ENCODE measurements at regions not wholly inside any gene's neighbourhood (a gene's known extent, or its start where the extent isn't known, plus 50 kb on each side); places are given as distances from the start of the nearest gene placed in this dataset.
"Not testable (repeated sequence)": the region's sequence is repeated elsewhere in the genome, so short reads cannot be mapped to it uniquely, and the experiment has no call there.

DNA sequence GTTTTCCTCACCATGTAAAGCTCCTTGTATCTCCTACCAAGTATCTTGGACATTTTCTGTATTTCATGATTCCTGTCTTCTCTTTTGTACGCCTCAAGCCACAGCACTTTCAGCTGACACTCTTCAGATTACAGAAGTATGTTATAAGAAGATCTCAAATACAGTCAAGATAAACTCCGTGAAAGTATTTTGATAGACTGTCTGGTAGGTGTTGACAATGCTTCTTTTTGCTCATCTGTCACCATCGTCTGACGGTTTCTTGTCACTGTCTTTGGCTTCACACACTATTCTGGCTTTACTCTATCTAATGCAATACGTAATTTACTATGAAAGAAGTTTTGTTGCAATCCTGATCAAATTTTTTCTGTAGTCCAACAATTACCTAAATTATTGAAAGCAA, 294.5 kb upstream of the CDH12 start:
- H3K36me3 ChIP-seq (ENCODE audit: insufficient read depth, low read length): no peaks in the 10 kb centered on the region
- H3K9ac ChIP-seq (ENCODE audit: low read depth, low read length): no peak overlapping the region
- no peaks in the 10 kb centered on the region for H3K4me1 ChIP-seq (ENCODE audit: insufficient read depth, low read length)
- H3K9me3 ChIP-seq (ENCODE audit: control insufficient read depth, insufficient read depth, low read length): no peaks in the 10 kb centered on the region

DNA sequence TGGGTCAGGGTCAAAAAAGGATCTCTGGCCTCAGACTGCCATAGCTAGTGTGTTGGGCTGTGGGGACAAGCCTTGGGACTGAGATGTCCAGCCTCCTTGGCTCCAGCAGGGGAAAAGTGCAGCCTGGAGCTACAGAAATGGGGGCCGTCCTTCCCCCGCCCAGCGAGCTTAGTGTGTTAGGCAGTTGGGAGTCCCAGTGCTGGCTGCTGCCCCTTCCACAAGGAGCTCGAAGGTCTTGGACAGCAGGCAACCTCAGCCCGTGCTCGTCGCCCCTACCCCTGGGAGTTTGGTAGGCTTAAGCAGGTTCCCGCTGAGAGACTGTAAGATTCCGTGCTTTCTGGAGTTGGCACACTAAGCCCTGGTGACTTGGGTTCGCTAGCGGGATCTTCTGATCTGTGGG, 293.0 kb upstream of the CDH12 start:
- H3K4me1 ChIP-seq (ENCODE audit: insufficient read depth, low read length): no peaks in the 10 kb centered on the region
- no peak overlapping the region for H3K9ac ChIP-seq (ENCODE audit: low read depth, low read length)
- H3K9me3 ChIP-seq (ENCODE audit: control insufficient read depth, insufficient read depth, low read length): no peaks in the 10 kb centered on the region
- H3K36me3 ChIP-seq (ENCODE audit: insufficient read depth, low read length): no peaks in the 10 kb centered on the region

DNA sequence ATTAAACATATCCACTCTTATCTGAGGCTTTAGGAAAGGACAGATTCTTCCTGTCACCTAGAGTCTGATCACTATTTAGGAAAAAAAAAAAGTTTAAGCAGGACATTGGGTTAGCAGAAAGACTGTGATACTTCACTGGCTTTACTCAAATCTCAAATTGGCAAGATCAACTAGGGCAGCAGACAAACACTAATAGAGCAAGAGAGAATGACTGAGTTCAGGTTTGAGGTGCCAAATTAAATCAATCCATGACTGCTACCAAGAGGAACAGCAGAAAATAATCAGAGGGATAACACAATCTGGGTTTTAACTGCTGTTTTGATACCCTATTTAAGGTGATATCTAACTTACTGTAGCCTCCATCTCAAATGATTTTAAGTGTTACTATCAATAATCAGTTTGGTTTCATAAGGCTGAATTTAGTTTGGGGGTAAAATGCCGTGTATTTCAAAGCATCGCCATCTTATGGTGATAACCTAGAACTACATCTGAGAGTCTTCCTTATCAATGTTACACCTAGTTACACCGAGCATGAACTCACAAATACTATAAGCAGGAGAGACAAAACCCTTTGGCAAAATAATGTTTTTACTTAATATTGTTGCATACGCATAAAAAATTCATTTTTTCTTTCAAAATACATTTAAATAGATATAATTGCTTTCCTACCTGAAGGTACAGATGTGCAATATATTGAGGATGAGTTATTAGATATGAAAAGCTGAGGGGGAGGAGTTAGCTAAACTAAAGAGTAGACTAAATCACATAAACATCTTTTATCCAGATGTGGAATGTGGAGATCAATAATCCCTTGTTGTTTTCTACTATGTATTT, 286.4 kb upstream of the CDH12 start:
- Histone ChIP-seq H3K36me3 (ENCODE audit: insufficient read depth, low read length) (no peaks in the 10 kb centered on the region), H3K4me1 (ENCODE audit: insufficient read depth, low read length) (no peaks in the 10 kb centered on the region), H3K9ac (ENCODE audit: low read depth, low read length) (no peak overlapping the region), H3K9me3 (ENCODE audit: control insufficient read depth, insufficient read depth, low read length) (no peaks in the 10 kb centered on the region)

DNA sequence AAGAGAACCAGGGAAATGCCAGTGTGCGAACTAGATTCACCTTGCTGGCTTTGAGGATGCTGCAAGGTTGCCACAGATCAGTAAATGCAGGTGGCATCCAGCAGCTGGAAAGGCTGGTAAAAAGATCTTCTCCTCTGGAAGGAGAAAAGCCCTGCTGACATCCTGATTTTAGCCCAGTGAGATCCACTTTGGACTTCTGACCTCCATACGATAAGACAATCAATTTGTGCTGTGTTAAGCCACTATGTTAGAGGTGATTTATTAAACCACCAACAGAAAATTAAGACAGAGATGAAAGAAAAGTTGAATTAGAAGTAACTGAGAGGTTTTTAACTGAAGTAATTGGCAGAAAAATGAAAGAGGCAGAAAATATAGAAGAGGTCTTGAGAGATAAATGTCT, 283.8 kb upstream of the CDH12 start:
- H3K9ac ChIP-seq (ENCODE audit: low read depth, low read length): no peak overlapping the region
- H3K36me3 ChIP-seq (ENCODE audit: insufficient read depth, low read length): no peaks in the 10 kb centered on the region
- H3K9me3 ChIP-seq (ENCODE audit: control insufficient read depth, insufficient read depth, low read length): no peaks in the 10 kb centered on the region
- H3K4me1 ChIP-seq (ENCODE audit: insufficient read depth, low read length): no peaks in the 10 kb centered on the region

DNA sequence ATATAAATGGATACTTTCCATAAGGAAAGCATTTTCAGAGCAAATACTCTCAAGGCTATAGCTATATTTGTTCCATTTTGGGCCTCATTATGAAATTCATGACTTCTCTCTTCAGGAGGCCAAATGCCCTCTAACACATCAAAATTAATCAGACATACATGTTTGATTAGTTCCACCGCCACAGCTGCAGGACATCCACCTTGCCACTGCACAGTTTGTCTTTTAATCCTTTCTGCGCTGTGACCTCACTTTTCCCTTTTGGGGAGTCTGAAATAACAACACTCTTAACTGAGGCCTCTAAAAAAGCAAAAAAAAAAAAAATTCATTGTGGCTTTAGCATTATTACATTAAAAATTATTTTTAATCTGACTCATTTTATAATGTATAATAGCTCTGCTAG, 279.1 kb upstream of the CDH12 start:
- Histone ChIP-seq H3K9me3 (ENCODE audit: control insufficient read depth, insufficient read depth, low read length) (no peaks in the 10 kb centered on the region), H3K9ac (ENCODE audit: low read depth, low read length) (no peak overlapping the region), H3K36me3 (ENCODE audit: insufficient read depth, low read length) (no peaks in the 10 kb centered on the region), H3K4me1 (ENCODE audit: insufficient read depth, low read length) (no peaks in the 10 kb centered on the region)

DNA sequence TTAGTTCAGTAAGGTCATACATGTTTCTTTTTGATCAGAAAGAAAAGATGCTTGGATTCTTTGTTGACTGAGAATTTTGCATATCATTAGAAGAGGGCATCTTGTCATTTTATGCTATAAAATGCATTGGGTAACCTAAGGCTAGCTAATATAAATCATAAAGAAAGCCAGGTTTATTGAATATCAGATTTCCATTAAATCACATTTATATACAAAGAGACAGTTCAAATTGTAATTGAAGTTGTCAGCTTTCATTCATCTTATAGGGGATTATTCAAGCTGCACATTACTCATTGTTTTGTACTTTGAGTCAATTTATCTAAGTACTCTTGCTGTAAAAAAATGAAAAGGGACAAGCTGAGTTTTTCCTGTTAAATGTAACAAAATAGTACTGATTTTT, 259.1 kb upstream of the CDH12 start:
- H3K4me1 ChIP-seq (ENCODE audit: insufficient read depth, low read length): no peaks in the 10 kb centered on the region
- no peak overlapping the region for H3K9ac ChIP-seq (ENCODE audit: low read depth, low read length)
- no peaks in the 10 kb centered on the region for H3K9me3 ChIP-seq (ENCODE audit: control insufficient read depth, insufficient read depth, low read length)
- no peaks in the 10 kb centered on the region for H3K36me3 ChIP-seq (ENCODE audit: insufficient read depth, low read length)

DNA sequence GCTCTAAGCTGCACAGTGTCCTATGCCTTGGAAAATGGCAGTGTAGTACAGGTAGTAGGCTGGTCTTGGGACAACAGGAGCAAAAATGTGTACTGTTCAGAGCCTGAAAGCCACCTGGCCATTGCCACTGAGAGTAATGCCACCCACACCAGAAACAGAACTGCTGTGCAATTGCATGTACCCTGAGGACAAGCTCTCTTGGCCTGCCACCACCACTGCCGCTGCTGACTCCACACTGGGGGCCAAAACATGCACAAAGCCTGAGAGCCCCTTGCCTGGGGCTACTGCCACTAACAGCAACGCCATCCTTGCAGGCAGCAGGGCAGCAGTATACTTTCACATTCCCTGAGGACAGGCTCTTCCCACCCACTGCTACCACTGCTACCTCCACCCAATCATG, 251.9 kb upstream of the CDH12 start:
- H3K36me3 ChIP-seq (ENCODE audit: insufficient read depth, low read length): no peaks in the 10 kb centered on the region
- H3K9ac ChIP-seq (ENCODE audit: low read depth, low read length): no peak overlapping the region
- no peaks in the 10 kb centered on the region for H3K4me1 ChIP-seq (ENCODE audit: insufficient read depth, low read length)

DNA sequence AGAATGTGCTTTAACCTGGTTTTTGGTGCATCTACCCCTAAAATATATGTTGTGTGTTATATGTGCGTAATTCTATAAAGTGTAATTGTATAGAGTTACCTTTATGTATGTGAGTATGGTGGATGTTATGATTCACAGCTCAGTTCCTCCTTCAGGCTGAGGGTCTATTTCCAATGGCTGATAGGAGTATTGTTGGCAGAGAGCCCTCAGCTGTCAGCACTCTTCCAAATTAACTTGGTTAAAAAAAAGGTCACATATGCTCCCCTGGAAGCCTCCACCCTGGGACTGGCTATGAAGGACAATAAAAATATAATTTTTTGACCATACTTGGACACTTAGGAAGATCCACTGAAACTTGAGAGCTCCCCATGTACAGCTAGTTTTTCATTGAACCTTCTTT, 250.4 kb upstream of the CDH12 start:
- Histone ChIP-seq H3K4me1 (ENCODE audit: insufficient read depth, low read length) (no peaks in the 10 kb centered on the region), H3K9me3 (ENCODE audit: control insufficient read depth, insufficient read depth, low read length) (no peaks in the 10 kb centered on the region), H3K36me3 (ENCODE audit: insufficient read depth, low read length) (no peaks in the 10 kb centered on the region), H3K9ac (ENCODE audit: low read depth, low read length) (no peak overlapping the region)

More for the DNA sequence above, 251.9 kb upstream of the CDH12 start:
- H3K9me3 ChIP-seq (ENCODE audit: control insufficient read depth, insufficient read depth, low read length): no peaks in the 10 kb centered on the region

DNA sequence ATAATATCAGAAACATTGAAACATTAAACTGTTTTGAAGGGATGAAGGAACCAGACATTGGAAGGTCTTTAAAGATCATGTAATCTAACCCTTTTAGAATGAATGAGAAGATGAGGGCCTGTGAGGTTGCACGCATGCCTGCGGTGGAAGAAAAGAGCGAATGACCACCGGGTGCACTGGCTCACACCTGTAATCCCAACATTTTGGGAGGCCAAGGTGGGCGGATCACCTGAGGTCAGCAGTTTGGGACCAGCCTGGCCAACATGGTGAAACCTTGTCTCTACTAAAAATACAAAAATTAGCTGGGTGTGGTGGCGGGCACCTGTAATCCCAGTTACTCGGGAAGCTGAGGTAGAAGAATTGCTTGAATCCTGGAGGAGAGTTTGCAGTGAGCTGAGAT, 242.3 kb upstream of the CDH12 start:
- not testable (repeated sequence) for H3K9me3 ChIP-seq (ENCODE audit: control insufficient read depth, insufficient read depth, low read length); H3K36me3 ChIP-seq (ENCODE audit: insufficient read depth, low read length); H3K9ac ChIP-seq (ENCODE audit: low read depth, low read length); H3K4me1 ChIP-seq (ENCODE audit: insufficient read depth, low read length)

DNA sequence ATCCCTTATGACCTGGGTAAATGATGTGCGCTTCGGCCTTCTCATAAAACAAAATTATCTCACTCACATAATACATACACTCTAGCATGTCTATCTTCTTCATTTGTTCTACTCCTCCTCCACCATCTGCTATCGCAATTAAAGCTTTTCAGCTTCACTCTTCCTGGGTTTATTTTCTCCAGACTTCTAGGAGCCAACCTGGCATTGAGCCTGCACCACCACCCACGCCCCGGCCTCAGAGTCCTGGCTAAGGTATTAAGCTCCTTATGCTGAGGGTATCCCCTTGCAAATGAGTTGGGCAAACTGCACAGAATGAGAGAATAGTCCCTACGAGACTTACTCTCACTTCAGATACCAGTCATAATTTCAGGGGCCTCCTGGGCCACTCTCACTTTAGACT, 236.1 kb upstream of the CDH12 start:
- Histone ChIP-seq H3K36me3 (ENCODE audit: insufficient read depth, low read length) (no peaks in the 10 kb centered on the region), H3K9ac (ENCODE audit: low read depth, low read length) (no peak overlapping the region), H3K9me3 (ENCODE audit: control insufficient read depth, insufficient read depth, low read length) (no peaks in the 10 kb centered on the region), H3K4me1 (ENCODE audit: insufficient read depth, low read length) (no peaks in the 10 kb centered on the region)

DNA sequence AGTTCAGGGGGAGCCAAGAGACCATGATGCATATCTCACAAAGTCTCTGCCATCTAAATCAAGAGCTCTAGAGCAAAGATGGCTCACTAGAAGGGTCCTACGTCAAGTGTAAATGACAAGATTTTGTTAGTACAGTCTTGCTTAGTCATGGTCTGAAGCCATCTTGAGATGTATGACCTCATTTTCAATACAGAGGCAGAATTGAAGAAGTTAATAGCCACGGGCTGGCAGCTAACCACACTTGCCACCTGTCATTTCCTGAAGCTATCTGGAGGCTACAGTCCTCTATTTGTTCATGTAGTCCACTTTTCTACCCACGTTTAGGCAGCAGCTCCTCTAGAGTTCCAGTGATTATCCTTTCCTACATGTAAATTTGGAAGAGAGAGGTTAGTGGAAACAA, 231.7 kb upstream of the CDH12 start:
- Histone ChIP-seq H3K4me1 (ENCODE audit: insufficient read depth, low read length) (no peaks in the 10 kb centered on the region), H3K36me3 (ENCODE audit: insufficient read depth, low read length) (no peaks in the 10 kb centered on the region), H3K9me3 (ENCODE audit: control insufficient read depth, insufficient read depth, low read length) (no peaks in the 10 kb centered on the region), H3K9ac (ENCODE audit: low read depth, low read length) (no peak overlapping the region)

DNA sequence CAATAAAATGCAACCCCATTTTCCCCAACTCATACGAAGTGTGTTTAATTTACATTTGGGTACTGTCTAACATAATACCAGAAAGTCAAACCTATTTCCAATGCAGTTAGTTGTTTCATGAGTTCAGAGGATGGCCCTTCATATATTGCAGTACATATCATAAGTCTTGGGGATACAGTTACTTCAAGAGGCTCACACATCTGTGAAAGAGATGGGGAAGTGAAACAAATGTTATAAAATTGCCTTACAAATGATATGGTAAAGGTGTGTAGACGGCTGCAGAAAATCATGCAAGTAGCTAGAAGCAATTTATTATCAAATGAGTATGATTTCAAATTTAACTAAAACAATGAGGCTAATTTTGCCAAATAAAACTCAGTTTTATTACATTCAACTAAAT, 219.0 kb upstream of the CDH12 start:
- Histone ChIP-seq H3K9me3 (ENCODE audit: control insufficient read depth, insufficient read depth, low read length) (no peaks in the 10 kb centered on the region), H3K9ac (ENCODE audit: low read depth, low read length) (no peak overlapping the region), H3K4me1 (ENCODE audit: insufficient read depth, low read length) (no peaks in the 10 kb centered on the region), H3K36me3 (ENCODE audit: insufficient read depth, low read length) (no peaks in the 10 kb centered on the region)

DNA sequence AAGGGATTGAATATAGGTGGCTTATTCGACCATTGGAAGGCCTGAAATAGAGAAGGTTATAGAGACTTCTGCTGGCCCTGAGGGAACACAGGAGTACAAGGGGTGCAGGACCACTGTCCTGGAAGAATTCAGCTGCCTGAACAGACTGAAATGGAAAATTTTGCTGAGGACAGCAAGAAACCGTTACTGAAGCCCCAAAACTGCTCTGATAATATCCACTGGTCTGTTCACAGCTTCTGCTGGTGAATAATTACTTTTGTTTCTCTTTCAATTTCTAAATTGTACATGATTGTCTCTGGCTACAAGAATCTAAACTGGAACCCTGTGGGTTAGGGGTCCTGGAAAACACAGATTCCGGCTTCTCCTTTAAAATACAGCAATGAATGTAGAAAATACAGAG, 218.5 kb upstream of the CDH12 start:
- no peaks in the 10 kb centered on the region for H3K36me3 ChIP-seq (ENCODE audit: insufficient read depth, low read length)
- H3K9me3 ChIP-seq (ENCODE audit: control insufficient read depth, insufficient read depth, low read length): no peaks in the 10 kb centered on the region
- no peak overlapping the region for H3K9ac ChIP-seq (ENCODE audit: low read depth, low read length)
- H3K4me1 ChIP-seq (ENCODE audit: insufficient read depth, low read length): no peaks in the 10 kb centered on the region

DNA sequence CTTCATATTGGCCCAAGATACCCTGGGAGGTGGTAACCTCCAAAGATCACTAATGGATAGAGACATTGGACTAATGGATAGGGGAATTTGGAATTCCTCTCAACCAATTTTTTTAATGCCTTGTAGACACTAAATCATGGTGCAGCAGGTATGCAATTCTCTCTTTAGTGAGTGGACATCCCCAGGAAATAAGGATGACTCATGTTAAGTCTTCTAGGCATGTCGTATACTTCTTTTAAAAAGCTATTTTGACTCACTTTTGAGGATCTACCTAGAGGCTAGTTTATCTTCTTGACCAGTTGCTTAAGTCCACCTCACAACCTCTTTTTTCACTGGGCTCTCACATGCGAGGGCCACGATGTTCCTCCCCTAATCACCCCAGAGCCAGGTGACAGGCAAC, 211.6 kb upstream of the CDH12 start:
- H3K9me3 ChIP-seq (ENCODE audit: control insufficient read depth, insufficient read depth, low read length): no peaks in the 10 kb centered on the region
- H3K9ac ChIP-seq (ENCODE audit: low read depth, low read length): no peak overlapping the region
- no peaks in the 10 kb centered on the region for H3K36me3 ChIP-seq (ENCODE audit: insufficient read depth, low read length)
- no peaks in the 10 kb centered on the region for H3K4me1 ChIP-seq (ENCODE audit: insufficient read depth, low read length)

DNA sequence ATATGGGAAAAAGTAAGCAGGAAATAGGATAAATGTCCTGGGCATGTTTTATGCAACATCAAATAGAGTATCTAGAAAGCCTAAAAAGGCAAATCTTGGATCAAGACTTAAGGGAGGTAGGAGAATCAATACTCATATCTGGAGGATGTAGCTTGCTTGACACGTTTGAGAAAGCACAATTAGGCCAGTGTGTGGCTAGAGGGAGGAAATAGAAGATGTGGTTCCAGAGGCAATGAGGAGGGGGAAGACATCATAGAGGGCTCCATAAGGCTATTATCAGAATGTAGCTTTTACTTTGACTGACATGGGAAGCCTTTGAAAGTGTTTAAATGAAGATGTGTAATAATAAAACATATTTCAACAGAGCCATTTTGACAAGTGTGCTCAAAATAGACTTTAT, 200.7 kb upstream of the CDH12 start:
- H3K36me3 ChIP-seq (ENCODE audit: insufficient read depth, low read length): no peaks in the 10 kb centered on the region
- H3K9me3 ChIP-seq (ENCODE audit: control insufficient read depth, insufficient read depth, low read length): no peaks in the 10 kb centered on the region
- no peak overlapping the region for H3K9ac ChIP-seq (ENCODE audit: low read depth, low read length)
- no peaks in the 10 kb centered on the region for H3K4me1 ChIP-seq (ENCODE audit: insufficient read depth, low read length)

DNA sequence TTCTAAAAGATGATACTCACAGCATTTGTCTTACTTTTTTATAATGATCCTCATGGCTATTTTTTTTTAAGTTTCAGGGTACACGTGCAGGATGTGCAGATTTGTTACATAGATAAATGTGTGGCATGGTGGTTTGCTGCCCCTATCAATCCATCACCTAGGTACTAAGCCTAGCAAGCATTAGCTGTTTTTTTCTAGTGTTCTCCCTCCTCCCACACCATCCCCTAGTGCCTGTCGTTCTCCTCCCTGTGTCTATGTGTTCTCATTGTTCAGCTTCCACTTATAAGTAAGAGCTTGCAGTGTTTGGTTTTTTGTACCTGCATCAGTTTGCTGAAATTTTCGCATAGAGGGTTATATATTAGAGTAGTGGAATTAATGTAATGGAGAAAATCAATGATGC, 189.1 kb upstream of the CDH12 start:
- H3K9me3 ChIP-seq (ENCODE audit: control insufficient read depth, insufficient read depth, low read length): no peaks in the 10 kb centered on the region
- H3K9ac ChIP-seq (ENCODE audit: low read depth, low read length): no peak overlapping the region
- no peaks in the 10 kb centered on the region for H3K36me3 ChIP-seq (ENCODE audit: insufficient read depth, low read length)
- no peaks in the 10 kb centered on the region for H3K4me1 ChIP-seq (ENCODE audit: insufficient read depth, low read length)
